ENCODE measurements at regions not wholly inside any gene's neighbourhood (a gene's known extent, or its start where the extent isn't known, plus 50 kb on each side); places are given as distances from the start of the nearest gene placed in this dataset.
A peak's percentile ranks its signal among the peaks of the same experiment; 100 is the strongest.
"Not testable (repeated sequence)": the region's sequence is repeated elsewhere in the genome, so short reads cannot be mapped to it uniquely, and the experiment has no call there.

DNA sequence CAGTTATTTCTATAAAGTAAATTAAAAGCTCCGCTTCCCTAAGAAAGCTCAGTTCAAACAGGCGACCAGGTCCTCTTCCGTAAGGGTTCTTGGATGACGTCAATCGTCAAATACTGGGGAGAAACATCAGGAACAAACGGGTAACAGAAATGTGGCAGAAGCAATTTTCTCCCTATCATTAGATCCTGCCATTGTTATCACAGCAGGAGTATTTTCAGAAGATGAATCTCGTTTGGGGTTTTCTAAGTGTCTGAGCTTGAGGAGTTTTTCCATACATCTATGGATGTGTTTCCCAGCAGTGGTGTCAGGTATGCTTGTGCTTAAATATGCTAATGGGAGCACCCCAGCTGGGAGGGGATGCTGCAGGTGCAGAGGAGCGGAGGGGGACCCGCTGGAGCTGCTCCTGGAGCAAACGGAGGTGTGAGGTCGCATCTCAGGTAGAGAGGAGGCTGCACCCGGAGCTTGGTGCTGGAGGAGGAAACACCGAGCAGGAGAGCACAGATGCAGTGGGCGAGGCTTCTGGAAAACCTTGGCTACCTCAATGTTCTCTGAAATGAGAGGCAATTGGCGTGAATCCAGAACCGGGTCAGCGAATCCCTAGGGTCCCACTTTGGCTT, 795.5 kb downstream of the AACS start:
- no peaks in the 10 kb centered on the region for H3K9me2 ChIP-seq (ENCODE audit: insufficient read depth)
- no TSS peak for BruUV-seq (replicated peaks)
- H3K27me3 ChIP-seq (ENCODE audit: insufficient read depth, low read depth): no peaks in the 10 kb centered on the region
- H2AFZ ChIP-seq: no peak overlapping the region
- TF ChIP-seq, protein P1, sequence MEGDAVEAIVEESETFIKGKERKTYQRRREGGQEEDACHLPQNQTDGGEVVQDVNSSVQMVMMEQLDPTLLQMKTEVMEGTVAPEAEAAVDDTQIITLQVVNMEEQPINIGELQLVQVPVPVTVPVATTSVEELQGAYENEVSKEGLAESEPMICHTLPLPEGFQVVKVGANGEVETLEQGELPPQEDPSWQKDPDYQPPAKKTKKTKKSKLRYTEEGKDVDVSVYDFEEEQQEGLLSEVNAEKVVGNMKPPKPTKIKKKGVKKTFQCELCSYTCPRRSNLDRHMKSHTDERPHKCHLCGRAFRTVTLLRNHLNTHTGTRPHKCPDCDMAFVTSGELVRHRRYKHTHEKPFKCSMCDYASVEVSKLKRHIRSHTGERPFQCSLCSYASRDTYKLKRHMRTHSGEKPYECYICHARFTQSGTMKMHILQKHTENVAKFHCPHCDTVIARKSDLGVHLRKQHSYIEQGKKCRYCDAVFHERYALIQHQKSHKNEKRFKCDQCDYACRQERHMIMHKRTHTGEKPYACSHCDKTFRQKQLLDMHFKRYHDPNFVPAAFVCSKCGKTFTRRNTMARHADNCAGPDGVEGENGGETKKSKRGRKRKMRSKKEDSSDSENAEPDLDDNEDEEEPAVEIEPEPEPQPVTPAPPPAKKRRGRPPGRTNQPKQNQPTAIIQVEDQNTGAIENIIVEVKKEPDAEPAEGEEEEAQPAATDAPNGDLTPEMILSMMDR (conservative IDR thresholded peaks at IDR 0.05): no peak
- TF ChIP-seq EZH2 (IDR thresholded peaks at IDR 0.05; ENCODE audit: low read depth): no peak
- CTCF ChIA-PET: no interaction called here
- H3K4me1 ChIP-seq (replicated peaks; ENCODE audit: insufficient read depth): no peaks in the 10 kb centered on the region
- no peak overlapping the region for H3K4me3 ChIP-seq
- no peak overlapping the region for H3K4me2 ChIP-seq
- no peaks in the 10 kb centered on the region for H4K20me1 ChIP-seq (ENCODE audit: insufficient read depth)
- no peaks in the 10 kb centered on the region for H3K9me3 ChIP-seq (ENCODE audit: insufficient read depth, low read depth)
- intact Hi-C loops (cut with micrococcal nuclease; ENCODE audit: unreplicated experiment): no loop called here
- no peak for DNase-seq
- no peak overlapping the region for H3K27ac ChIP-seq
- no peaks in the 10 kb centered on the region for H3F3A ChIP-seq (ENCODE audit: insufficient read depth, low read depth)
- H3K79me2 ChIP-seq (ENCODE audit: low read depth): no peaks in the 10 kb centered on the region
- H3K36me3 ChIP-seq (ENCODE audit: low read depth): no peaks in the 10 kb centered on the region
- POLR2A ChIA-PET (ENCODE audit: unreplicated experiment): interaction anchor here (0.5 kb wide), 1 partner anchor 602 kb away, joined by 3 read pairs; no protein-coding TSS in a partner anchor

DNA sequence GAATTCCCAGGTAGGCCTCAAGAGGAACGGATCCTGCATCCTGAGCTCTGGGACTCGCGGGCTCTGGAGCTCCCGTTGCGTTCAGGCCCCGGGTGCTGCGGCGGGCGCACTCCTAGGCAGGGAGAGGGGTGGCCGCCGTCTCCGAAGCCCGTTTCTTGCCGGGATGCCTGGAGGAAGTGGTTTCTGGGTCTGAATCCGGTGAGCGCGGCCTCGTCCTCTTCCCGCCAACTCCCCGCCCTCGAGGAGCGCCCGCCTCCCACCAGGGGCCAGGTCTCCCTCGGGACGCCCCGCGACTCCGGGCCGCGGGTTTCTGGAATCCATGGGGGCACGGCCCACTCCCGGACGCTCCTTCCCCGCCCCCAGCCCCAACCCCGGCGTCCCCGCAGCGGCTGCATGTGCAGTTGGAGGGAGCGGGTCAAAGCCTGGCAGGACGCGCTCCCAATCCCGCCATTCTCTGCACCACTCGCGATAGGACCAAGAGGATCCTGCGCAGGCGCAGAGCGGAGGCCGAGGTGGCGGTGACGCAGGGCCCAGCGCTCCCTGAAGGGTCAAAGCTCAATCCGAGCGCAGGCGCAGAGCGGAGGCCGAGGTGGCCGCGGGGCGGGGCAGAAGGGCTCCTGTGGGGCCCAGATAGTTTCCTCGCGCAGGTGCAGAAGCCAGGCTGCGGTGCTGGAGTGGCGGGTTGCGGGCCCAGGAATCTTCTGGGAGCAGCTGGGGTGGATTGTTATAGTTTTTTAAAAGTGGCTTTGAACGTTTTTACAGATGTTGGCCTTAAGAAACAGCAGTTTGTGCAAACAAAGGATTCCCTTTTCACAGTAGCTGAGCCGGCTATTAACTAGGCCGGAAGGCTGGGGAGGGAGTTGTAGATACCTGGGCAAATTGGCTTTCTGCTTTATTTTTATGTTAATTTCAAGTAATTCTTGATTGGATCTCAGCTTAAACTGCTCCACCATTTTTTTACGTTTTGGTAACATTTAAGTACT, 796.4 kb downstream of the AACS start:
- Histone ChIP-seq H3K9me3 (ENCODE audit: insufficient read depth, low read depth) (no peaks in the 10 kb centered on the region), H3K9me2 (ENCODE audit: insufficient read depth) (no peaks in the 10 kb centered on the region), H3K4me2 (no peak overlapping the region), H3K4me1 (replicated peaks; ENCODE audit: insufficient read depth) (no peaks in the 10 kb centered on the region), H3K27me3 (ENCODE audit: insufficient read depth, low read depth) (no peaks in the 10 kb centered on the region), H3F3A (ENCODE audit: insufficient read depth, low read depth) (no peaks in the 10 kb centered on the region), H4K20me1 (ENCODE audit: insufficient read depth) (no peaks in the 10 kb centered on the region), H2AFZ (no peak overlapping the region), H3K36me3 (ENCODE audit: low read depth) (no peaks in the 10 kb centered on the region), H3K27ac (no peak overlapping the region), H3K79me2 (ENCODE audit: low read depth) (no peaks in the 10 kb centered on the region), H3K4me3 (no peak overlapping the region)
- intact Hi-C loops (cut with micrococcal nuclease; ENCODE audit: unreplicated experiment): no loop called here
- no TSS peak for BruUV-seq (replicated peaks)
- TF ChIP-seq, protein P1 (conservative IDR thresholded peaks at IDR 0.05): no peak
- TF ChIP-seq EZH2 (IDR thresholded peaks at IDR 0.05; ENCODE audit: low read depth): no peak
- DNase-seq: peak in 1 of 2 experiments; percentile 2
- CTCF ChIA-PET: no interaction called here
- POLR2A ChIA-PET (ENCODE audit: unreplicated experiment): no interaction called here

DNA sequence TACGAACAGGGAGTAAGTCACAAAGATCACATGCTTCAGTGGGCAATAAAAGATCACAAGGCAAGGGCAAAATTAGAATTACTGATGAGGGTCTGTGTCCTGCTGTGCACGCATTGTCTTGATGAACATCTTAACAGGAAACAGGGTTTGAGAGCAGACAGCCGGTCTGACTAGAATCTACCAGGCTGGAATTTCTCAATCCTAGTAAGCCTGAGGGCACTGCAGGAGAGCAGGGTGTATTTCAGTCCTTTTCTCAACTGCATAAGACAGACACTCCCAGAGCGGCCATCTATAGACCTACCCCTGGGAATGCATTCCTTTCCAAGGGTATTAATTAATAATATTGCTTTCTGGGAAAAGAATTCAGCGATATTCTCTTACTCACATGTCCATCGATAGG, 800.0 kb downstream of the AACS start:
- BruUV-seq (replicated peaks); H3K9me2 ChIP-seq (ENCODE audit: insufficient read depth); H3F3A ChIP-seq (ENCODE audit: insufficient read depth, low read depth); H3K9me3 ChIP-seq (ENCODE audit: insufficient read depth, low read depth); DNase-seq; H3K27ac ChIP-seq; CTCF ChIA-PET; H3K36me3 ChIP-seq (ENCODE audit: low read depth); POLR2A ChIA-PET (ENCODE audit: unreplicated experiment); H4K20me1 ChIP-seq (ENCODE audit: insufficient read depth); H3K4me1 ChIP-seq (replicated peaks; ENCODE audit: insufficient read depth); H3K79me2 ChIP-seq (ENCODE audit: low read depth); H3K4me2 ChIP-seq; intact Hi-C loops (cut with micrococcal nuclease; ENCODE audit: unreplicated experiment); H2AFZ ChIP-seq; H3K4me3 ChIP-seq; H3K27me3 ChIP-seq (ENCODE audit: insufficient read depth, low read depth): not testable (repeated sequence)
